ENCODE measurements at regions not wholly inside any gene's neighbourhood (a gene's known extent, or its start where the extent isn't known, plus 50 kb on each side); places are given as distances from the start of the nearest gene placed in this dataset.

DNA sequence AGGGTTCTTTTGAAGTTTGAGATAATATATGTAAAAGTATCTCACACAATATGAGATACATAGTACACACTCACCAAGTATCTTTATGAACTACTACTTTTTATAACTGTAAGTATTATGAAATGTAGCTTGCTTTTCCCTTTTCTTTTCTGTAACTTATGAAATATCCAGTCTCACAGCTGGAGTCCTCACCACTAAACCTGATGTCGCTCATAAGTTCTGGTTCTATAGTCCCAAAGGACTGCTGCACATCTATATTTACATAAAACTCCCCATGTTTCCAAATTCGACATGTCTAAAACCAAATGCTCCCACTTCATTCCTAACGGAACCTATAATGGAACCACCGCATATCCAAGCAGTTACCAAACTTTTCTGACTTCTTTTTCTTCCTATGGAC is 186.5 kb upstream of the SLC7A11 start:
- Histone ChIP-seq H3K27me3 (ENCODE audit: control insufficient read depth, insufficient read depth, low read length) (no peaks in the 10 kb centered on the region), H3K9ac (ENCODE audit: low read length) (no peak overlapping the region), H3K27ac (ENCODE audit: low read depth, low read length) (no peak overlapping the region), H3K4me1 (ENCODE audit: control insufficient read depth, insufficient read depth, low read length) (no peaks in the 10 kb centered on the region), H3K4me3 (ENCODE audit: low read depth, low read length) (no peak overlapping the region), H3K9me3 (ENCODE audit: control insufficient read depth, insufficient read depth, low read depth, low read length) (0 out of 2 replicates have a peak, but pooled peaks cover 4% of the 10 kb centered on the region), H3K36me3 (ENCODE audit: control insufficient read depth, insufficient read depth, low read length) (no peaks in the 10 kb centered on the region)

DNA sequence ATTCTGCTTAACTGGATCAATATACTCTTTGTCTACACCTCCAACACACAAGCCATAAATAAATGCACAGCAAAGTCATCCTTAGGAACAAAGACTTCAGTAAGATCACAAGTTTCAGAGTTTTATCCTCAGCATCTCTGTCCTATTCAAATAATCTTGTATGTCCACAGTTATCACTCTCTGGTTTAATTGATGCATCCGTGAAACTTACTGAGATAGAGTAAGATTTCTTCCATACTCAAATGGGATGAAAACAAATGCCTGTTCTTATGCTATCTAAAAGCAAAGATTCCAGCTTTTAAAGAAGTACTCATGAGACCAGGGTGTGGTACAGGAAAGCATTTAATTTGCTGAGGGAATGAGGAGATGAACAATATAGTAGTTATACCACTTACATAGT is 184.6 kb upstream of the SLC7A11 start:
- H3K27ac ChIP-seq (ENCODE audit: low read depth, low read length), result no peak overlapping the region
- H3K27me3 ChIP-seq (ENCODE audit: control insufficient read depth, insufficient read depth, low read length), result no peaks in the 10 kb centered on the region
- H3K9ac ChIP-seq (ENCODE audit: low read length), result no peak overlapping the region
- no peaks in the 10 kb centered on the region for H3K36me3 ChIP-seq (ENCODE audit: control insufficient read depth, insufficient read depth, low read length)
- no peaks in the 10 kb centered on the region for H3K9me3 ChIP-seq (ENCODE audit: control insufficient read depth, insufficient read depth, low read depth, low read length)
- no peaks in the 10 kb centered on the region for H3K4me1 ChIP-seq (ENCODE audit: control insufficient read depth, insufficient read depth, low read length)
- H3K4me3 ChIP-seq (ENCODE audit: low read depth, low read length), result no peak overlapping the region

DNA sequence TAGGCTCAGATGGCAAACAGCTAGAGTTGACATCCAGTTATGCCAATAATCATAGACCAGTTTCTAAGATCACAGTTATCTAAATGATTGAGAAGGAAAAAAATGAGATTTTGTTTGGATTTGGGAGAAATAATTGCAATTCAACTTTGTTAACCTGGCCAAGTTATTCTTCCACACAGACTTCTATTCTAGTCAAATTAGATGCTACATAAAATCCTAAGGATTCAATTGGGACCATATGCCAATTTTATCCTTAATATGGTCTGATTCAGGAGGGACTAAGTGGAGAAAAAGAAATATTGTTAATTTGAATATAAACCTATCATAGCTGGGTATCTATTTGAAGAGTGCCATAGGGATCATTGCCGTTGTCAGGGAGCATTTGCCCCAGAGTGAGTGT is 178.3 kb upstream of the SLC7A11 start:
- no peaks in the 10 kb centered on the region for H3K36me3 ChIP-seq (ENCODE audit: control insufficient read depth, insufficient read depth, low read length)
- no peaks in the 10 kb centered on the region for H3K4me1 ChIP-seq (ENCODE audit: control insufficient read depth, insufficient read depth, low read length)
- no peaks in the 10 kb centered on the region for H3K27me3 ChIP-seq (ENCODE audit: control insufficient read depth, insufficient read depth, low read length)
- no peaks in the 10 kb centered on the region for H3K9me3 ChIP-seq (ENCODE audit: control insufficient read depth, insufficient read depth, low read depth, low read length)
- H3K9ac ChIP-seq (ENCODE audit: low read length), result no peak overlapping the region
- H3K4me3 ChIP-seq (ENCODE audit: low read depth, low read length), result no peak overlapping the region
- no peak overlapping the region for H3K27ac ChIP-seq (ENCODE audit: low read depth, low read length)

DNA sequence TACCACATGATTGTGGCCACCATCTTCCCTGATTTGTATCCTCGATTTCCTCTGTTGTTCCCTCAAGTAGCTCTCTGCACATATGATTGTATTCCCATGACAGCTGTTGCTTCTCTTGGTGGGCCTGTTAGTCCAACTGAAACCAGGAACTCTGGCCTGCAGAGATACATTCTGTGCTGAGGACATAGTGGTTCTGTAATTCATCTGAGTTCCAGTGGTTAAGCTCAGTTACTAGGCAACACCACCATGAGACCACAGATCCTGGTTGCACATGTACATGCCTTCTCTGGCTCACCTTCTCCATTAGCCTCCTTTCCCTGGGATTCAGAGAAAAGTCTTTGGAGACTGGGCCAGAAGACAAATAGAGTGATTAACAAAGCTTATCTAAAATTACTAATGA is 172.1 kb upstream of the SLC7A11 start:
- no peak overlapping the region for H3K9ac ChIP-seq (ENCODE audit: low read length)
- H3K9me3 ChIP-seq (ENCODE audit: control insufficient read depth, insufficient read depth, low read depth, low read length), result no peaks in the 10 kb centered on the region
- no peaks in the 10 kb centered on the region for H3K36me3 ChIP-seq (ENCODE audit: control insufficient read depth, insufficient read depth, low read length)
- no peak overlapping the region for H3K4me3 ChIP-seq (ENCODE audit: low read depth, low read length)
- no peaks in the 10 kb centered on the region for H3K4me1 ChIP-seq (ENCODE audit: control insufficient read depth, insufficient read depth, low read length)
- no peak overlapping the region for H3K27ac ChIP-seq (ENCODE audit: low read depth, low read length)
- no peaks in the 10 kb centered on the region for H3K27me3 ChIP-seq (ENCODE audit: control insufficient read depth, insufficient read depth, low read length)

DNA sequence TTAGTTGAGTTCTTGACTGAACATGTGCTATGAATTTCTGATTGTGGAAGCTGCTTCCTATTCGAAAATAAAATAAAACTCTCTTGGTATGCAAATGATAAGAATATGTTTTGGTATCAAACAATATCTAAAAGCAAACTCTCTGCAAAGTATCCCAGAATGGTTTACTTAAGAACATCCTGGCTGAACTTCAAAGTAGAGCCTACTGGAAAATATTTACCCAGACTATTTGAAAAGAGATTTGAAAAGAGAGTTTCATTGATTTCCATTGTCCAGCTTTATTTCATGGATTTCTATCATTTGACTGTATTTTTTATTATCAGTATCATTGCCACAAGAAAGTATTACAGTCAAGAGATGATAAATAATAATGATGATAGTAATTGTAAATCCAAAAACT is 171.1 kb upstream of the SLC7A11 start:
- no peaks in the 10 kb centered on the region for H3K27me3 ChIP-seq (ENCODE audit: control insufficient read depth, insufficient read depth, low read length)
- H3K36me3 ChIP-seq (ENCODE audit: control insufficient read depth, insufficient read depth, low read length), result no peaks in the 10 kb centered on the region
- H3K9ac ChIP-seq (ENCODE audit: low read length), result no peak overlapping the region
- H3K27ac ChIP-seq (ENCODE audit: low read depth, low read length), result no peak overlapping the region
- peaks cover 6% of the 10 kb centered on the region; the same call in 1 of the 2 replicates for H3K4me1 ChIP-seq (ENCODE audit: control insufficient read depth, insufficient read depth, low read length)
- H3K9me3 ChIP-seq (ENCODE audit: control insufficient read depth, insufficient read depth, low read depth, low read length), result no peaks in the 10 kb centered on the region
- H3K4me3 ChIP-seq (ENCODE audit: low read depth, low read length), result no peak overlapping the region

DNA sequence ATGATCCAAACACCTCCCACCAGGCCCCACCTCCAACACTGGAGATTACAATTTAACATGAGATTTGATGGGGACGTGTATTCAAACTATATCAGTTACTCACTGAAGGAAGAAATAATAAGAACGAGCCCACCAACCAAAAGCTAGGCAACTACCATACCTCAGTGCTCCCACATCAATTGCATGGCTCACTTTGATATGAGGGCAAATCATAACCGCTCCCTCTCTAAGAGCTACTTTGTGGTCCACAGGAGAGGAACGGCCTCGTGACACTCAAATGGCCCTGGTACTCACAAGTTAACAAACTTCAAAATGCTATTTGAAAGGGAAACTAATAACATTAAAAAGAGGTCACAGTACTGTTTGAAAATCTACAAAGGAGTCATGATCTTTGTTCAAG is 170.7 kb upstream of the SLC7A11 start:
- peaks cover 6% of the 10 kb centered on the region; the same call in 1 of the 2 replicates for H3K4me1 ChIP-seq (ENCODE audit: control insufficient read depth, insufficient read depth, low read length)
- H3K27ac ChIP-seq (ENCODE audit: low read depth, low read length), result no peak overlapping the region
- no peaks in the 10 kb centered on the region for H3K36me3 ChIP-seq (ENCODE audit: control insufficient read depth, insufficient read depth, low read length)
- no peaks in the 10 kb centered on the region for H3K9me3 ChIP-seq (ENCODE audit: control insufficient read depth, insufficient read depth, low read depth, low read length)
- no peak overlapping the region for H3K9ac ChIP-seq (ENCODE audit: low read length)
- no peak overlapping the region for H3K4me3 ChIP-seq (ENCODE audit: low read depth, low read length)
- H3K27me3 ChIP-seq (ENCODE audit: control insufficient read depth, insufficient read depth, low read length), result no peaks in the 10 kb centered on the region

DNA sequence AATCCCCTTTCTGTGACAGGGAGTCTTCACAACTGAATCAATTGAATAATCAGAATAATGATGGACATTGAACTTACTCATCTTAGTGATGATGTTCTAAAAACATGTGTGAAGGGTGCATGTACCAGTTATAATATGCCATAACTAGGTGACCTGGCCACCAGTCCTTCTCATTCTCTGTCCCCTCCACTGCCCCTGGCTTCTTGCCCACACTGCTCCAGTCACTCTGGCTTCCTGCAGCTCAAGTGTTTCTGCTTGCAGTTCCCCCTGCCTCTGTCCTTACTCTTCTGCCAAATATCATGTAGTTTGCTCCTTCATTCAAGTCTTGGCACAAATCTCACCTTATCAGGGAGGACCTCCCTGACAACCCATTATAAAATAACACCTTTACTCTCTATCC is 168.1 kb upstream of the SLC7A11 start:
- H3K36me3 ChIP-seq (ENCODE audit: control insufficient read depth, insufficient read depth, low read length), result no peaks in the 10 kb centered on the region
- no peak overlapping the region for H3K4me3 ChIP-seq (ENCODE audit: low read depth, low read length)
- no peak overlapping the region for H3K27ac ChIP-seq (ENCODE audit: low read depth, low read length)
- no peak overlapping the region for H3K9ac ChIP-seq (ENCODE audit: low read length)
- H3K4me1 ChIP-seq (ENCODE audit: control insufficient read depth, insufficient read depth, low read length), result peaks cover 6% of the 10 kb centered on the region; the same call in 1 of the 2 replicates
- no peaks in the 10 kb centered on the region for H3K9me3 ChIP-seq (ENCODE audit: control insufficient read depth, insufficient read depth, low read depth, low read length)
- no peaks in the 10 kb centered on the region for H3K27me3 ChIP-seq (ENCODE audit: control insufficient read depth, insufficient read depth, low read length)

DNA sequence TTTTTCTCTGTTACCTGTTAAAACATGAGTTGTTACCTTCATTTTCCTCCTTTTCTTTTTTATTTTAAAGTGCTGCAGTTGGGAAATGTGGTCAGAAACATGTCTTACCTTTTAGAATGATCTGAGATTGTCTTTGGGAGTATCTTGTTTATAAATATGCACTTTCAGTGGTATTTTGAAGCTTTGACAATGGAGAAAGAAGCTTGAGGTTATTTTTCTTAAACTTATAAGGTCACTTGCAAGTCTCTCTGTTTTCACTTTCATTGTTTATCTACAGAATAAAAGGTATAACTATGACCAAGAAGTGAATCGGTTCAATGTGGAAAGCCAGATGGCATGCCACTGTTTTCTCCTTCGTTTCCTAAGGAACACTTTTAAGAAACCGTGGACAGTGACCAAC is 167.5 kb upstream of the SLC7A11 start:
- H3K9ac ChIP-seq (ENCODE audit: low read length), result no peak overlapping the region

DNA sequence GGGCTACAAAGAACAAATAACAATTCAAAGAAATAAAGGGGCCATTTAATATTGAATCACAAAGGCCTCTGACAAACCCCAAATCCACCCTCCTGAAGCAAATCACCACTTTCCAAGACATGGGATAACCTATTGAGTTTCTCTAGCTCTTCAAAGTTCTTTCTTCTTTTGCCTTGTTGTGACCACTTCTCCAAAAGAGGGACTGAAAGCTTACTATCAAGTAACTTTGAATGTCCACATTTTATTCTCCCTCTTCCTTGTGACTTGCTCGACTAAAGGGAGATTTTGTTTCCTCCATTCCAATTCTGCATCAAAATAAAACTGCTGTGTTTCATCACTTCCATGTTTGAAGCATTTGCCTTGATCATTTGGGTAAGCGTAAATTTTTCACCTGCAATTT is 166.6 kb upstream of the SLC7A11 start:
- no peaks in the 10 kb centered on the region for H3K9me3 ChIP-seq (ENCODE audit: control insufficient read depth, insufficient read depth, low read depth, low read length)
- H3K27ac ChIP-seq (ENCODE audit: low read depth, low read length), result no peak overlapping the region
- peaks cover 6% of the 10 kb centered on the region; the same call in 1 of the 2 replicates for H3K4me1 ChIP-seq (ENCODE audit: control insufficient read depth, insufficient read depth, low read length)
- H3K9ac ChIP-seq (ENCODE audit: low read length), result no peak overlapping the region
- H3K27me3 ChIP-seq (ENCODE audit: control insufficient read depth, insufficient read depth, low read length), result no peaks in the 10 kb centered on the region
- no peaks in the 10 kb centered on the region for H3K36me3 ChIP-seq (ENCODE audit: control insufficient read depth, insufficient read depth, low read length)
- no peak overlapping the region for H3K4me3 ChIP-seq (ENCODE audit: low read depth, low read length)

More for the DNA sequence above, 167.5 kb upstream of the SLC7A11 start:
- no peaks in the 10 kb centered on the region for H3K36me3 ChIP-seq (ENCODE audit: control insufficient read depth, insufficient read depth, low read length)
- H3K27me3 ChIP-seq (ENCODE audit: control insufficient read depth, insufficient read depth, low read length), result no peaks in the 10 kb centered on the region
- no peak overlapping the region for H3K27ac ChIP-seq (ENCODE audit: low read depth, low read length)
- H3K4me3 ChIP-seq (ENCODE audit: low read depth, low read length), result no peak overlapping the region
- peaks cover 6% of the 10 kb centered on the region; the same call in 1 of the 2 replicates for H3K4me1 ChIP-seq (ENCODE audit: control insufficient read depth, insufficient read depth, low read length)
- H3K9me3 ChIP-seq (ENCODE audit: control insufficient read depth, insufficient read depth, low read depth, low read length), result no peaks in the 10 kb centered on the region

DNA sequence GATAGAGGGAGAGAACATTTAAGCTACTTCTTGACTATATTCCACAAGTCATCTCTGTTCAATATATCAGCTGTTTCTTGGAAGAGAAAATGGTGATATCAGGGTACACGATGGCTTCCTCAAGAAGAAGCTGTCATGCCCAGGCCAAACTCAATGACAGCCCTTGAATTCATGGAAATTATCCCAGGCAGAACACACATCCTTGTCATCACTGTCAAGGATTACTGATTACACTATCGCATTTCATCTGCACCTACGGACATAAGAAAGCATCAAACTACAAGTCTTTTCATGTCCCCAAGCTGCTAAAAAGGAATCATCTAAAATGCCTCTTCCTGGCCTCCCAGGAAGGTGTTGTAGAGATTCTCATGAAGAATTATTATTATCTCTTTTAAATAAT is 165.2 kb upstream of the SLC7A11 start:
- Histone ChIP-seq H3K9me3 (ENCODE audit: control insufficient read depth, insufficient read depth, low read depth, low read length) (no peaks in the 10 kb centered on the region), H3K9ac (ENCODE audit: low read length) (no peak overlapping the region), H3K4me3 (ENCODE audit: low read depth, low read length) (no peak overlapping the region), H3K27me3 (ENCODE audit: control insufficient read depth, insufficient read depth, low read length) (no peaks in the 10 kb centered on the region), H3K4me1 (ENCODE audit: control insufficient read depth, insufficient read depth, low read length) (peaks cover 6% of the 10 kb centered on the region; the same call in 1 of the 2 replicates), H3K27ac (ENCODE audit: low read depth, low read length) (no peak overlapping the region), H3K36me3 (ENCODE audit: control insufficient read depth, insufficient read depth, low read length) (no peaks in the 10 kb centered on the region)

DNA sequence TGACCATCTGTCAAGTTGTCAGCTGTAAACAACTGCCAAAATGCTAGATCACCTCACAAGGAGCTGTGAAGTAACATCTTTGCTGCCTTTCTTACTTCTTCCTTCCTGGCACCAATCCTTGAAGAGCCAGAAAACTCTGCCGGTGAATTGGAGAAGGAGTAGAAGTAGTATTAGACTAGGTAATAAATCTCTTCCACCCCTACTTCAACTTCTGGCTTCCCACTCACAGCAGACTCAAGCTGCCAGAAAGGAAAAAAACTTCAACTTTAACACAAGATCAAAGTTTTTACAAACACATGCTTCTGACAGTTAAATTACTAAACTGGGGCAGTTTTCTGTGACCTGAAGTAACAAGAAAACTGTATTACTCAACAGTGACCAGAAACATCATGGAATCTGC is 164.7 kb upstream of the SLC7A11 start:
- Histone ChIP-seq H3K9ac (ENCODE audit: low read length) (no peak overlapping the region), H3K4me3 (ENCODE audit: low read depth, low read length) (no peak overlapping the region), H3K27ac (ENCODE audit: low read depth, low read length) (no peak overlapping the region), H3K9me3 (ENCODE audit: control insufficient read depth, insufficient read depth, low read depth, low read length) (no peaks in the 10 kb centered on the region), H3K27me3 (ENCODE audit: control insufficient read depth, insufficient read depth, low read length) (no peaks in the 10 kb centered on the region), H3K4me1 (ENCODE audit: control insufficient read depth, insufficient read depth, low read length) (peaks cover 6% of the 10 kb centered on the region; the same call in 1 of the 2 replicates), H3K36me3 (ENCODE audit: control insufficient read depth, insufficient read depth, low read length) (no peaks in the 10 kb centered on the region)

All from HUES6 (cell line).